NCI-H510A treated with DMSO at 0.1 percent for 48 hours (cell line): ENCODE measurements at regions not wholly inside any gene's neighbourhood (a gene's known extent, or its start where the extent isn't known, plus 50 kb on each side); places are given as distances from the start of the nearest gene placed in this dataset.
"Not testable (repeated sequence)": the region's sequence is repeated elsewhere in the genome, so short reads cannot be mapped to it uniquely, and the experiment has no call there.

Source experiments
- DNase-seq: peaks from one replicate; lab custom pipeline; 2025; lab: John Stamatoyannopoulos, UW

- DNase-seq, result no peak
These were observed 543.1 kb upstream of the ADGRL3 start for GRCh38 chr4:60657041-60657440.

- DNase-seq, result no peak
These were observed 542.3 kb upstream of the ADGRL3 start for GRCh38 chr4:60657807-60658206.

- no peak for DNase-seq
These were observed 536.4 kb upstream of the ADGRL3 start for GRCh38 chr4:60663769-60664168.

- DNase-seq, result no peak
These were observed 517.2 kb upstream of the ADGRL3 start for GRCh38 chr4:60682901-60683300.

GRCh38 chr4:60683357-60683756, 516.8 kb upstream of the ADGRL3 start:
- DNase-seq, result no peak

GRCh38 chr4:60683973-60684372, 516.2 kb upstream of the ADGRL3 start:
- DNase-seq, result no peak

- not testable (repeated sequence) for DNase-seq
These were observed 504.1 kb upstream of the ADGRL3 start for GRCh38 chr4:60696062-60696461.

- DNase-seq, result no peak
These were observed 491.1 kb upstream of the ADGRL3 start for GRCh38 chr4:60709061-60709460.

- no peak for DNase-seq
These were observed 481.3 kb upstream of the ADGRL3 start for GRCh38 chr4:60718874-60719273.

GRCh38 chr4:60721685-60722084, 478.4 kb upstream of the ADGRL3 start:
- no peak for DNase-seq

GRCh38 chr4:60723796-60724195, 476.3 kb upstream of the ADGRL3 start:
- no peak for DNase-seq

GRCh38 chr4:60724623-60725022, 475.5 kb upstream of the ADGRL3 start:
- no peak for DNase-seq

- DNase-seq, result no peak
These were observed 473.3 kb upstream of the ADGRL3 start for GRCh38 chr4:60726779-60727178.

GRCh38 chr4:60729194-60729593, 470.9 kb upstream of the ADGRL3 start:
- DNase-seq, result no peak

- not testable (repeated sequence) for DNase-seq
These were observed 470.4 kb upstream of the ADGRL3 start for GRCh38 chr4:60729764-60730163.

- DNase-seq, result no peak
These were observed 462.3 kb upstream of the ADGRL3 start for GRCh38 chr4:60737858-60738257.

- no peak for DNase-seq
These were observed 456.5 kb upstream of the ADGRL3 start for GRCh38 chr4:60743654-60744053.

GRCh38 chr4:60744767-60745166, 455.4 kb upstream of the ADGRL3 start:
- no peak for DNase-seq

GRCh38 chr4:60745800-60746571, 454.1 kb upstream of the ADGRL3 start:
- no peak for DNase-seq

GRCh38 chr4:60750962-60751361, 449.2 kb upstream of the ADGRL3 start:
- no peak for DNase-seq

- DNase-seq, result no peak
These were observed 442.0 kb upstream of the ADGRL3 start for GRCh38 chr4:60757986-60758680.

GRCh38 chr4:60759518-60760245, 440.4 kb upstream of the ADGRL3 start:
- no peak for DNase-seq

- DNase-seq, result no peak
These were observed 419.3 kb upstream of the ADGRL3 start for GRCh38 chr4:60780874-60781273.
